H1 (cell line): ENCODE measurements at regions not wholly inside any gene's neighbourhood (a gene's known extent, or its start where the extent isn't known, plus 50 kb on each side); places are given as distances from the start of the nearest gene placed in this dataset.

Experiments
- CTCF ChIA-PET: fragments of 300-600 bp; sonication (Branson Sonifier 250); formaldehyde crosslinking; loops from one replicate; lab custom pipeline; 2021; ENCODE audit not compliant: partially characterized antibody; lab: Charles Lee
- POLR2A ChIA-PET: fragments of 300-600 bp; sonication (Branson Sonifier 250); formaldehyde crosslinking; loops from one replicate; lab custom pipeline; 2021; ENCODE audit warnings: inconsistent platforms; ENCODE audit not compliant: partially characterized antibody; lab: Charles Lee
- DNase-seq, 2 experiments: peaks; one replicate each; pipeline versions ENCODE4 v3.0.0 to v3.0.0-alpha.2; 2010 to 2022; ENCODE audit warnings: low spot score in 2 of 2, low read depth in 1 of 2, mixed read lengths in 1 of 2
- FAIRE-seq: peaks from 2 replicates; lab custom pipeline; 2011; peaks lifted over from hg19 to GRCh38; lab: Jason Lieb, UNC
- H2AFZ ChIP-seq: 2 replicates; pipeline ENCODE4 v1.8.1; 2012; ENCODE audit warnings: low read length, inconsistent platforms
- H2AK5ac ChIP-seq: 2 replicates; pipeline ENCODE4 v1.6.1; 2013; ENCODE audit warnings: low read depth, low read length
- H2BK120ac ChIP-seq: replicated peaks from 2 replicates; pipeline ENCODE3; 2013; ENCODE audit warnings: low read depth, low read length, inconsistent platforms
- H2BK12ac ChIP-seq: 2 replicates; pipeline ENCODE4 v1.6.1; 2013; ENCODE audit warnings: low read depth, low read length
- H2BK15ac ChIP-seq: 2 replicates; pipeline ENCODE4 v1.6.1; 2013; ENCODE audit warnings: low read length
- H2BK20ac ChIP-seq: 2 replicates; pipeline ENCODE4 v1.6.1; 2013; ENCODE audit warnings: low read length
- H2BK5ac ChIP-seq: 2 replicates; pipeline ENCODE4 v1.6.1; 2013; ENCODE audit warnings: low read depth, low read length
- H3K14ac ChIP-seq: 2 replicates; pipeline ENCODE4 v1.6.1; 2013; ENCODE audit warnings: inconsistent platforms; ENCODE audit not compliant: insufficient read length
- H3K18ac ChIP-seq: 2 replicates; pipeline ENCODE4 v1.6.1; 2013; ENCODE audit warnings: low read length; ENCODE audit errors: extremely low read depth
- H3K23ac ChIP-seq: 2 replicates; pipeline ENCODE4 v1.6.1; 2013; ENCODE audit warnings: inconsistent platforms; ENCODE audit not compliant: insufficient read length
- H3K23me2 ChIP-seq: 2 replicates; pipeline ENCODE4 v1.6.1; 2013; ENCODE audit warnings: low read depth, low read length
- H3K27ac ChIP-seq: 2 replicates; pipeline ENCODE4 v1.6.1; 2011; ENCODE audit warnings: low read depth, low read length, inconsistent platforms
- H3K27me3 ChIP-seq, 4 experiments: replicated peaks in 1 of 4; 1 replicate in 1 of 4; 2 replicates in 3 of 4; pipeline versions ENCODE4 v1.6.1 to v1.8.1; 2011 to 2013; ENCODE audit warnings: low read length in 3 of 4, mild to moderate bottlenecking in 3 of 4, inconsistent platforms in 2 of 4, mixed read lengths in 2 of 4, moderate library complexity in 1 of 4; ENCODE audit not compliant: control insufficient read depth in 3 of 4, insufficient read depth in 3 of 4; ENCODE audit errors: extremely low read depth in 1 of 4
- H3K36me3 ChIP-seq, 4 experiments: 2 replicates each; pipeline versions ENCODE4 v1.6.1 to v1.8.1; 2011 to 2013; ENCODE audit warnings: mild to moderate bottlenecking in 4 of 4, low read length in 3 of 4, moderate library complexity in 2 of 4, control low read depth in 1 of 4, inconsistent platforms in 1 of 4; ENCODE audit not compliant: insufficient read depth in 4 of 4, control insufficient read depth in 2 of 4
- H3K4ac ChIP-seq: replicated peaks from 2 replicates; pipeline ENCODE3; 2013; ENCODE audit warnings: low read length, low read depth, mixed read lengths, inconsistent platforms; ENCODE audit not compliant: insufficient read length
- H3K4me1 ChIP-seq, 4 experiments: replicated peaks in 1 of 4; 1 replicate in 1 of 4; 2 replicates in 3 of 4; pipeline versions ENCODE4 v1.6.1 to v1.8.1; 2011 to 2013; ENCODE audit warnings: low read length in 3 of 4, inconsistent platforms in 2 of 4, mixed read lengths in 1 of 4; ENCODE audit not compliant: insufficient read depth in 4 of 4, control insufficient read depth in 3 of 4
- H3K4me2 ChIP-seq, 2 experiments: 2 replicates each; pipeline versions ENCODE4 v1.6.1 to v1.8.1; 2011 to 2013; ENCODE audit warnings: low read depth in 2 of 2, low read length in 2 of 2, control low read depth in 1 of 2, inconsistent platforms in 1 of 2, mild to moderate bottlenecking in 1 of 2; ENCODE audit not compliant: insufficient read depth in 1 of 2
- H3K4me3 ChIP-seq, 4 experiments: fragments of 200-600, 300-600 bp in 1 of 4; sonication (generic), shearing (Covaris generic), sonication (Bioruptor Twin) in 1 of 4; 2 replicates each; pipeline versions ENCODE4 v1.5.1 to v1.8.1; 2011 to 2016; ENCODE audit warnings: low read length in 4 of 4, low read depth in 3 of 4, control low read depth in 2 of 4, inconsistent platforms in 2 of 4, mild to moderate bottlenecking in 2 of 4, mixed read lengths in 1 of 4, moderate library complexity in 1 of 4; ENCODE audit not compliant: insufficient read depth in 2 of 4; ENCODE audit errors: extremely low read depth in 1 of 4
- H3K56ac ChIP-seq: replicated peaks from 2 replicates; pipeline ENCODE3; 2013; ENCODE audit warnings: low read depth, mild to moderate bottlenecking, mixed read lengths, low read length, inconsistent platforms; ENCODE audit not compliant: insufficient read length
- H3K79me1 ChIP-seq: 2 replicates; pipeline ENCODE4 v1.6.1; 2013; ENCODE audit warnings: low read depth, low read length, control low read depth
- H3K79me2 ChIP-seq, 2 experiments: 2 replicates each; pipeline versions ENCODE4 v1.6.1 to v1.8.1; 2012 to 2013; ENCODE audit warnings: low read length in 2 of 2, mild to moderate bottlenecking in 2 of 2, inconsistent platforms in 1 of 2; ENCODE audit not compliant: insufficient read depth in 2 of 2, control insufficient read depth in 1 of 2
- H3K9ac ChIP-seq, 4 experiments: replicated peaks in 1 of 4; 1 replicate in 1 of 4; 2 replicates in 3 of 4; pipeline versions ENCODE4 v1.6.1 to v1.8.1; 2011 to 2013; ENCODE audit warnings: low read depth in 3 of 4, low read length in 3 of 4, control low read depth in 2 of 4, mild to moderate bottlenecking in 2 of 4, moderate library complexity in 2 of 4, inconsistent platforms in 1 of 4; ENCODE audit errors: extremely low read depth in 1 of 4
- H3K9me3 ChIP-seq, 2 experiments: 2 replicates each; pipeline versions ENCODE4 v1.6.1 to v1.8.1; 2012 to 2013; ENCODE audit warnings: mild to moderate bottlenecking in 2 of 2, moderate library complexity in 2 of 2, control low read depth in 1 of 2, inconsistent platforms in 1 of 2, low read depth in 1 of 2, low read length in 1 of 2, mixed read lengths in 1 of 2; ENCODE audit not compliant: insufficient read depth in 2 of 2
- H4K20me1 ChIP-seq, 2 experiments: replicated peaks in 1 of 2; 2 replicates each; pipeline versions ENCODE3 to v1.8.1; 2011 to 2013; ENCODE audit warnings: inconsistent platforms in 2 of 2, low read length in 2 of 2, mild to moderate bottlenecking in 1 of 2; ENCODE audit not compliant: insufficient read depth in 2 of 2, control insufficient read depth in 1 of 2
- H4K5ac ChIP-seq: 2 replicates; pipeline ENCODE4 v1.6.1; 2013; ENCODE audit warnings: low read length, low read depth, mixed read lengths, inconsistent platforms; ENCODE audit not compliant: insufficient read length
- H4K8ac ChIP-seq: 2 replicates; pipeline ENCODE4 v1.8.0; 2013; ENCODE audit warnings: mild to moderate bottlenecking, moderate library complexity, low read length, inconsistent platforms; ENCODE audit not compliant: insufficient read depth; ENCODE audit errors: extremely low read depth
- H4K91ac ChIP-seq: replicated peaks from 2 replicates; pipeline ENCODE3; 2013; ENCODE audit warnings: low read length, mixed read lengths, inconsistent platforms; ENCODE audit not compliant: insufficient read length
- BACH1 ChIP-seq: IDR thresholded peaks from 2 replicates; pipeline ENCODE4 v1.6.1; 2012; ENCODE audit warnings: low read length, improper control_type of control experiment
- CHD2 ChIP-seq: IDR thresholded peaks from 2 replicates; pipeline ENCODE4 v1.6.1; 2012; ENCODE audit warnings: low read length, improper control_type of control experiment
- EGR1 ChIP-seq: IDR thresholded peaks from 2 replicates; pipeline ENCODE4 v1.6.1; 2011; ENCODE audit warnings: low read depth, low read length, borderline replicate concordance
- EP300 ChIP-seq, 2 experiments: IDR thresholded peaks; 1 replicate in 1 of 2; 2 replicates in 1 of 2; pipeline ENCODE4 v1.6.1; 2011 to 2012; ENCODE audit warnings: low read depth in 2 of 2, low read length in 2 of 2, mild to moderate bottlenecking in 2 of 2, borderline replicate concordance in 1 of 2, inconsistent platforms in 1 of 2, moderate library complexity in 1 of 2
- FOSL1 ChIP-seq: IDR thresholded peaks from 2 replicates; pipeline ENCODE4 v1.6.1; 2011; ENCODE audit warnings: mild to moderate bottlenecking, low read depth, low read length, moderate library complexity; ENCODE audit not compliant: insufficient read depth
- KDM5A ChIP-seq: fragments of 200-600 bp; IDR thresholded peaks from 2 replicates; pipeline ENCODE4 v1.7.1; 2012; ENCODE audit warnings: mild to moderate bottlenecking, low read length, inconsistent platforms, mixed read lengths
- RAD21 ChIP-seq, 2 experiments: IDR thresholded peaks in 1 of 2; conservative IDR thresholded peaks in 1 of 2; 2 replicates each; pipeline ENCODE4 v1.6.1; 2011; ENCODE audit warnings: low read depth in 2 of 2, low read length in 2 of 2, improper control_type of control experiment in 1 of 2, inconsistent platforms in 1 of 2, mild to moderate bottlenecking in 1 of 2, moderate library complexity in 1 of 2
- RBBP5 ChIP-seq: IDR thresholded peaks from 2 replicates; pipeline ENCODE4 v1.7.1; 2012; ENCODE audit warnings: low read depth, mild to moderate bottlenecking, inconsistent platforms, low read length, moderate library complexity, borderline replicate concordance
- TAF7 ChIP-seq: optimal IDR thresholded peaks from 2 replicates; pipeline ENCODE3; 2011; ENCODE audit warnings: low read depth, mild to moderate bottlenecking, inconsistent platforms, low read length, moderate library complexity, borderline replicate concordance
- WGBS, 2 experiments: shearing (Covaris generic) in 1 of 2; methylation state at CpG; one replicate each; pipeline versions ENCODE4 v1.1.6 to v1.1.7; 2013 to 2015; ENCODE audit warnings: low lambda C conversion rate in 2 of 2, mixed read lengths in 2 of 2, inconsistent platforms in 1 of 2, low coverage in 1 of 2, missing lambda C conversion rate in 1 of 2; ENCODE audit not compliant: insufficient replicate concordance in 2 of 2, insufficient coverage in 1 of 2, insufficient read length in 1 of 2; ENCODE audit errors: extremely low coverage in 1 of 2, missing lambda C conversion rate in 1 of 2; 5-methylcytosine and 5-hydroxymethylcytosine counted together

DNA sequence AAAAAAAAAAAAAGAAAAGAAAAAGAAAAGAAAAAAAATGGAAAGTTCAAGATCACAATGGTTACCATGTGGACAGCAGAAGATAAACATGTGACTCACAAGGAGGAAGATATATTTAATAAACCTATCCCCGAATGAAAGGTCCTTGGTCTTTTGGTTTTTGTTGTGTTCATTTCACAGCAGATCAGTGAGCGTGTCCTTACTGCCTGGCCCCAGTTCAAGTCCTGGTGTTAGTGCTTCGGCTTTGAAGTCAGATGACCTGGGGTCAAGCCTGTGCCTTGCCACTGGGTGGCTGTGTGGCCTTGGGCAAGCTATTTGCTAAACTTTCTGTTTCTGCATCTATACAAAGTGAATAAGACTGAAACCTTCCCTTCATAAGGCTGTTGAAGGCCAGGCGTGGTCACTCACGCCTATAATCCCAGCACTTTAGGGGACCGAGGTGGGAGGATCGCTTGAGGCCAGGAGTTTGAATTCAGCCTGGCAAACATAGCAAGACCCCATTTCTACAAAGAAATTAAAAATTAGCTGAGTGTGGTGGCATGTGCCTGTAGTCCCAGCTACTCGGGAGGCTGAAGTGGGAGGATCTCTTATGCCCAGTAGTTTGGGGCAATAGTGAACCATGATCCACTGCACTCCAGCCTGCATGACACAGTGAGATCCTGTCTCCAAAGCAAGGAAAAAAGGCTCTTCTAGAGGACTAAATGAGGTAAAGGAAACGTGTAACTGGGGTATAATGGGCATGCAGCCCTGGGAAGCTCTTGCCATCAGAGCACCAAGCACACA, 94.5 kb upstream of the SPATA31D4 start:
- no peak for FAIRE-seq
- POLR2A ChIA-PET, result no interaction called here

More for the DNA sequence above, 94.5 kb upstream of the SPATA31D4 start:
- Histone ChIP-seq H2BK20ac (no peak overlapping the region), H2BK120ac (no peak overlapping the region), H3K4ac (no peak overlapping the region), H3K56ac (no peak overlapping the region), H3K9me3 (no peaks in the 10 kb centered on the region), H3K23ac (no peak overlapping the region), H3K4me1 (peaks cover 0 to 7% (median under 1%) of the 10 kb centered on the region in 4 experiments; a peak in 2 of 7 replicates), H3K14ac (no peak overlapping the region), H2BK15ac (no peak overlapping the region), H3K4me3 (no peak overlapping the region), H4K8ac (no peak overlapping the region), H3K18ac (no peak overlapping the region), H4K5ac (no peak overlapping the region), H4K91ac (no peak overlapping the region), H2AK5ac (no peak overlapping the region), H3K23me2 (no peaks in the 10 kb centered on the region), H2BK12ac (no peak overlapping the region), H3K79me1 (no peaks in the 10 kb centered on the region), H3K9ac (no peak overlapping the region), H2BK5ac (no peak overlapping the region), H3K27ac (no peak overlapping the region), H2AFZ (no peak overlapping the region), H3K27me3 (no peaks in the 10 kb centered on the region), H3K36me3 (no peaks in the 10 kb centered on the region), H4K20me1 (no peaks in the 10 kb centered on the region), H3K79me2 (no peaks in the 10 kb centered on the region), H3K4me2 (no peak overlapping the region)
- TF ChIP-seq FOSL1 (no peak), RBBP5 (no peak), CHD2 (no peak), EGR1 (no peak), TAF7 (no peak), BACH1 (no peak), RAD21 (IDR thresholded peaks at IDR 0.05 in 1 of 2, conservative IDR thresholded peaks at IDR 0.05 in 1 of 2; ENCODE audit: low read depth in 2 of 2, low read length in 2 of 2) (peak in 1 of 2 experiments; percentile 26; a peak in 2 of 4 replicates), EP300 (IDR thresholded peaks at IDR 0.05; ENCODE audit: borderline replicate concordance in 1 of 2, low read depth in 2 of 2, low read length in 2 of 2) (no peak), KDM5A (no peak)
- no peak for DNase-seq
- CTCF ChIA-PET, result interaction anchor here (0.8 to 1.4 kb wide), 4 partner anchors 10 to 126 kb away, joined by 3 to 4 read pairs (median 3); no protein-coding TSS in a partner anchor
- 79% methylated on average over 9 of the region's 9 CpGs; no CpG with 5 or more reads in 1 of the 2 experiments for WGBS, 2 experiments
